ENCODE measurements at regions not wholly inside any gene's neighbourhood (a gene's known extent, or its start where the extent isn't known, plus 50 kb on each side); places are given as distances from the start of the nearest gene placed in this dataset.
"Not testable (repeated sequence)": the region's sequence is repeated elsewhere in the genome, so short reads cannot be mapped to it uniquely, and the experiment has no call there.

- not testable (repeated sequence) for H3K27ac ChIP-seq; H3K27me3 ChIP-seq; H3K36me3 ChIP-seq; H3K4me3 ChIP-seq (ENCODE audit: low read depth in 1 of 2, low read length in 1 of 2); H3K4me1 ChIP-seq (ENCODE audit: control insufficient read depth in 1 of 2, insufficient read depth in 1 of 2, low read depth in 1 of 2, low read length in 1 of 2); H3K9me3 ChIP-seq
Measured at GRCh38 chr20:25997367-25998038, 300.9 kb upstream of the ZNF337 start.

GRCh38 chr20:25992146-25992545 lies 295.5 kb upstream of the ZNF337 start:
- Histone ChIP-seq H3K27me3 (peaks cover 4% of the 10 kb centered on the region), H3K27ac (no peak overlapping the region), H3K4me1 (ENCODE audit: control insufficient read depth in 1 of 2, insufficient read depth in 1 of 2, low read depth in 1 of 2, low read length in 1 of 2) (no peaks in the 10 kb centered on the region), H3K4me3 (ENCODE audit: low read depth in 1 of 2, low read length in 1 of 2) (no peak overlapping the region), H3K9me3 (no peaks in the 10 kb centered on the region), H3K36me3 (no peaks in the 10 kb centered on the region)
- no peak for TF ChIP-seq CTCF (IDR thresholded peaks at IDR 0.05)

- H3K9me3 ChIP-seq, result no peaks in the 10 kb centered on the region
- no peaks in the 10 kb centered on the region for H3K4me1 ChIP-seq (ENCODE audit: control insufficient read depth in 1 of 2, insufficient read depth in 1 of 2, low read depth in 1 of 2, low read length in 1 of 2)
- H3K27ac ChIP-seq, result no peak overlapping the region
Measured at GRCh38 chr20:25991756-25992130, 295.1 kb upstream of the ZNF337 start.

GRCh38 chr20:25991051-25991755 lies 294.6 kb upstream of the ZNF337 start:
- Histone ChIP-seq H3K9me3 (no peaks in the 10 kb centered on the region), H3K4me3 (ENCODE audit: low read depth in 1 of 2, low read length in 1 of 2) (no peak overlapping the region), H3K27ac (no peak overlapping the region), H3K27me3 (peaks cover 10% of the 10 kb centered on the region), H3K36me3 (no peaks in the 10 kb centered on the region), H3K4me1 (ENCODE audit: control insufficient read depth in 1 of 2, insufficient read depth in 1 of 2, low read depth in 1 of 2, low read length in 1 of 2) (no peaks in the 10 kb centered on the region)
- no peak for TF ChIP-seq CTCF (IDR thresholded peaks at IDR 0.05)

More at GRCh38 chr20:25991756-25992130, 295.1 kb upstream of the ZNF337 start:
- H3K36me3 ChIP-seq, result no peaks in the 10 kb centered on the region
- TF ChIP-seq CTCF (IDR thresholded peaks at IDR 0.05), result no peak
- no peak overlapping the region for H3K4me3 ChIP-seq (ENCODE audit: low read depth in 1 of 2, low read length in 1 of 2)
- H3K27me3 ChIP-seq, result peaks cover 8% of the 10 kb centered on the region

- H3K4me3 ChIP-seq (ENCODE audit: low read depth in 1 of 2, low read length in 1 of 2); H3K9me3 ChIP-seq; H3K36me3 ChIP-seq; H3K27ac ChIP-seq; H3K4me1 ChIP-seq (ENCODE audit: control insufficient read depth in 1 of 2, insufficient read depth in 1 of 2, low read depth in 1 of 2, low read length in 1 of 2): not testable (repeated sequence)
- H3K27me3 ChIP-seq, result peaks cover 15% of the 10 kb centered on the region
Measured at GRCh38 chr20:25989686-25990085, 293.0 kb upstream of the ZNF337 start.

GRCh38 chr20:25989196-25989595 lies 292.5 kb upstream of the ZNF337 start:
- TF ChIP-seq CTCF (IDR thresholded peaks at IDR 0.05), result no peak
- no peaks in the 10 kb centered on the region for H3K9me3 ChIP-seq

GRCh38 chr20:25987928-25988560 lies 291.4 kb upstream of the ZNF337 start:
- H3K36me3 ChIP-seq; H3K9me3 ChIP-seq; H3K4me1 ChIP-seq (ENCODE audit: control insufficient read depth in 1 of 2, insufficient read depth in 1 of 2, low read depth in 1 of 2, low read length in 1 of 2); H3K27ac ChIP-seq; H3K4me3 ChIP-seq (ENCODE audit: low read depth in 1 of 2, low read length in 1 of 2): not testable (repeated sequence)
- H3K27me3 ChIP-seq, result peaks cover 15% of the 10 kb centered on the region

More at GRCh38 chr20:25989196-25989595, 292.5 kb upstream of the ZNF337 start:
- no peak overlapping the region for H3K4me3 ChIP-seq (ENCODE audit: low read depth in 1 of 2, low read length in 1 of 2)
- peaks cover 15% of the 10 kb centered on the region for H3K27me3 ChIP-seq
- H3K4me1 ChIP-seq (ENCODE audit: control insufficient read depth in 1 of 2, insufficient read depth in 1 of 2, low read depth in 1 of 2, low read length in 1 of 2), result no peaks in the 10 kb centered on the region
- no peak overlapping the region for H3K27ac ChIP-seq
- H3K36me3 ChIP-seq, result no peaks in the 10 kb centered on the region
